GM18517 (cell line): ENCODE measurements at regions not wholly inside any gene's neighbourhood (a gene's known extent, or its start where the extent isn't known, plus 50 kb on each side); places are given as distances from the start of the nearest gene placed in this dataset.

Experiments used
- ATAC-seq: cut with Tn5 transposase; IDR thresholded peaks from one replicate; pipeline ENCODE4 v1.9.1; 2021; ENCODE audit warnings: mild to moderate bottlenecking, moderate library complexity; ENCODE audit not compliant: unreplicated experiment

DNA sequence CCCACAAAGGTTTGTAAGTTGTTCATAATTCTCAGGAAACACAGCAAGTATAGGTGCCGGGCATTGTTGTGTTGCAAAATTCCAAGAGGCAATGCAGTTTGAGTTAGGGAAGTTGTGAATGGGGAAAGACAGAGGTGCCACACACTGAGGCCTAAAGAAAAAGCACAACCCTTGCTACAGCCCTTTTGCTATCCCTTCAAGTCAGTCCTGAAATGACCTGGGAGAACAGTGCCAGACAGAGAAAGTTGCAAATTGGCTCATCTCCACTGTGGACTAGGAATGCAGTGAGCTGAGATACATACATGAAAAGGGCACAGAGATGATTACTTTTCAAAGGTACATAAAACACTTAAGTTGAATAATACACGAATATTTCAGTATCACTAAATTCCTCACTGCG lies 213.3 kb upstream of the TMTC1 start:
- ATAC-seq: no peak

DNA sequence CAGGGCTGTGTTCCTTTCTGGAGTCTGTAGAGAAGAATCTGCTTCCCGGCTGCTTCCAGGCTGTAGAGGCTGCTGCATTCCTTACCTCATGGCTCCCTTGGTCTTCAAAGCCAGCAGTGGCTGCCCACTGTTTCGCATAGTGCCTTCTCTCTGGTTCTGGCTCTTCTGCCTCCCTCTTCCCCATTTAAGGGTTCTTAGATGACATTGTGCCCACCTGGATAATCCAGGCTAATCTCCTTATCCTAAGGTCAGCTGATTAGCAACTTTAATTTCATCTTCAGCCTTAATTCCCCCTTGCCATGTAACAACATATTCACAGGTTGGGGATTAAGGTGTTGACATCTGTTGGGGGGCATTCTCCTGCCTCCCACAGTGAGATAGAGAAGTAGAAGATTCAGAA lies 208.6 kb upstream of the TMTC1 start:
- no peak for ATAC-seq

DNA sequence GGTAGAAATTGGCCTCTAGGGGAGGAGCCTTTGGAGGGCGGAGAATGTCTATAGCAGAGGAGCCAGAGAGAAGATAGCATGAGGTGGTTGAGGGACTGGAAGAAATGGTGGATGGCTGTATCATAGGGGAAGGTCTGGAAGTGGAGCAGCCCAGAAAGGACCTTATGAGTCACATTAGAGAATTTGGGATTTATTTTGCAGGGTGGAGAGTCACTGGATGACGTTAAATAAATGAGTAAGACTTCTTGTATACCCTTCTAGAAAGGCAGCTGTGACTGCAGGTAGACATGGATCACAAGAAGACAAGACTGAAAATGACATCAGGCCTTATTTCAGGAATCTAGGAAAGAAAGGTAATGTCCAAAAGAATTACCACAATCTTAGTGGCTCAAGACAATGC lies 208.2 kb upstream of the TMTC1 start:
- ATAC-seq: no peak

DNA sequence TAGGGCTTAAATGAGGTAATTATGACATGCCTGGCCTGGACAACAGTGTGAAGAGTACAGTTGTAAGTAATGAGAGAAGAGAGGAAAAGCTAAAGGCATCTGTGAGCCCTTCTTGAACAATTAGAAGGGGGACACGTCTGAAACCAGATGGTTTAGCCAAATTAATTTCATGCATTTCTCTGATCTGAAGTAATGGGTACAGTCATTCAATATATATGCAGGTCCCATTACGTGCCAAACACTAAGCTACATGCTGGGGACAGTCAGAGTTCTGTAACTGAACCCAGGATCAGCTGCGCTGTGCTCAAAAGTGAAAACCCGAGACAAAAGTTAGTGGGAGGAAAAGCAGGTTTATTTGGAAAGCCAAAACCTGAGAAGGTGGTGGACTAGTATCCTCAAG lies 207.2 kb upstream of the TMTC1 start:
- ATAC-seq: no peak

DNA sequence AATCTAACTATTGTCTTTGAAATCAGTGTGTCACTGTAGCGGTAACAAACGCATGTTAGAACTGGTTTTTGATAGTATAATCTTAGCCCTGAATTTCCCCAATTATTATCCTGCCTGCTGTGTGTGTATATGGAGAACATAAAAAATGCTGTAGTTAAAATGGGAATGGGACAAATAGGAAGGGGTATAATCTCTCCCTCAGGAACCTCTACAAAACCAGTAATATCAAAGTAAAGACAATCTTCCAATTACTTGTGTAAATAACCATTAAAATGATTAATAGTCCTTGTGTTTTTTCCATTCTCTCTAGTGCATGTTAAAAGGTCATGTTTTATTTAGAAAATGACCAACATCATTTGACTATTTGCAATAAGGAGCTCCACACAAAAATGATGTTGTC lies 200.1 kb upstream of the TMTC1 start:
- ATAC-seq: no peak

DNA sequence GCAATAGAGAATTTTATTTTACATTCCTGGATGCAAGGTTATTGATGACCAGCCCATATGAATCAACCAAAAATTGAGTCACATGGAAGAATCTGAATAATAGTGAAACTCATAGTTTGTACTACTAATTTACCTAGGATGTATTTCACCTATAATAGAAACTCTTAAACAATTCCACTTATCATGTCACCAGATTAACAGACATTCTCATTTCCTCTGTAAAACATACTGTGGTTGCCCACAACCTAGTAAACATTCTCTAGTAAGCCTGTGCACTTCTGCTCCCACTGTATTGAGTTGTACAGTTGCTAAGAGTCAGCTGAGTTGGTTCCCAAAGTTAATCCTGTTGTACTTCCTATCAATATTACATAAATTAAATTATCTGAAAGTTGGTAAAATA lies 196.6 kb upstream of the TMTC1 start:
- ATAC-seq: no peak

DNA sequence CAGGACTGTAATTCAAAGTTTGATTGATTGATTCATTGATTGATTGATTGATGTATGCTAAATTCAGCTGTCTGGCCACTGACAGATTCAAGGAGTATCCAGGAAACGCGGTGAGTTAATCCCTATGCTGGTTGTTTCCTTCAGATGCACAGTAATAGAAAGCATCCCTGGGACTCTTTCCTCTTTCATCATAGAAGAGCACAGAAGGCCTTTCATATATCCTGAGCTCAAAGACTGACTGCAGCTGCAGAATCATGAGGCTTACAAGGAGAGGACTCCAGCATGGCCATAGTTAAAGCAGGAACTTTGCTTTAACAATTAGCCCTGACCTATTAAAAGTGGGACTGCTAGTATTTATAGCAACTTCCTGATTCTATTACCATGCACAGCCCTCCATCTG lies 187.7 kb upstream of the TMTC1 start:
- ATAC-seq: no peak

DNA sequence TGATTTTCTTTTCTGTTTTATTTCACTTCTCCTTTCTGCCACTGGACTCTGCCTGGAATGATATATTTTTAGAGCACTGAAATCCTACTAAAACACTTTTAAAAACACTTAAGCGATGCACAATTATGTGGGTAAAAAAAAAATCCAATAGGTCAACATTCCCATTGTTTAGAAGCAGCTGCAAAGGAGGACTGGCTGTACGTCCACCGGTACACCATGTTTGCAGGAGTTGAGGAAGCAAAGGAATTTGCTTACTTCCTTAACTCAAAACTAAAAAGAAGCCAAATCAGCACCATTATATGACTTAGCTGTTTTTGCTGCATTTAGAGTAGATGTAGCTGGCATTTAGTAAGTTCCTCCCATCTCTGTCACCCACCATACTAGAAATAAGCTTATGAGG lies 186.8 kb upstream of the TMTC1 start:
- no peak for ATAC-seq

DNA sequence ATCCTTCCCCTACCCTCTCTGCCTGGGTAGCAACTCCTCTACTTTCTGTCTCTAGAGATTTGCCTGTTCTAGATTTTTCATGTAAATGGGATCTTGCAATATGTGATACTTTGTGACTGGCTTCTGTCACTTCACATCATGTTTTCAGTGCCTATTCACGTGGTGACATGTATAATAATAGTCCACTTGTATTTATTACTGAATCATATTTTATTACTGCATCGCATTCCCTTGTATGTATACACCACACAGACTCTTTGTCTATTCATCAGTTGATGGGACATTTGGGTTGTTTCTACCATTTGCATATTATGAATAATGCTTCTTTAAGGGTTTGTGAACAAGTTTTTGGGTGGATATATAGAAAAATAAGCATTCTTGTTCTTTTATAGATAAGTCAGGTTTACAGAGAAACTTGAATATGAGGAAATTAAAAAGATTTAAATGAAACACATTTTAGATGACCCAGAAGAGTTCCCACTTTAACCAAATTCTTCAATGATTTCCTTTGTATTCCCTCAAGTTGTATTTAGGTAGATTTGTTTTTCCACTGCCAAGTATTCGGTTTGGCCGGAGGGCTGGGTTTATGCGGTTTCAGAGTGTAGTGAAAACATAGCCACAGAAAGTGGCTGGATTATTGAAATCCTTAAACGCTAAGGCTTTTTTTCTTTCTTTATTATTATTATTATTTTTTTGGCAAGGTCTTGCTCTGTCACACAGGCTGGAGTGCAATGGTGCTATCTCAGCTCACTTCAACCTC lies 178.7 kb upstream of the TMTC1 start:
- ATAC-seq: no peak

DNA sequence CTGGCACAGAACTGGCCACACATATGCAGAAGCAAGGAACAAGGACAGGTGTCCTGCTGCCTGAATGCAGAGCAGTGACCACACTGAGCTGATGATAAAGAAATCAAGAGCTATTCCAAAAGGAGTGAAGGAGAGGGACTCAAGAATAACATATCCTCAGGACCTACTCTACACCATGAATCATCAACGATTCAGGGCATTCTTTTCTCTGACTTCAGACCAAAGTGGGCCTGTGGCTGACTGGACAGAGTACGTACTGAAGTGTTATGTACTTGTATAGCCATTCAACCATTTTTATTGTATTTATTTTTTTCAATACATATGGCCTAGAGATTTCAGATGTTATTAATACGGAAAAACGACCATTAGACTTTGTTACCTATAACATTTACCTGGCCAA lies 177.5 kb upstream of the TMTC1 start:
- ATAC-seq: no peak

DNA sequence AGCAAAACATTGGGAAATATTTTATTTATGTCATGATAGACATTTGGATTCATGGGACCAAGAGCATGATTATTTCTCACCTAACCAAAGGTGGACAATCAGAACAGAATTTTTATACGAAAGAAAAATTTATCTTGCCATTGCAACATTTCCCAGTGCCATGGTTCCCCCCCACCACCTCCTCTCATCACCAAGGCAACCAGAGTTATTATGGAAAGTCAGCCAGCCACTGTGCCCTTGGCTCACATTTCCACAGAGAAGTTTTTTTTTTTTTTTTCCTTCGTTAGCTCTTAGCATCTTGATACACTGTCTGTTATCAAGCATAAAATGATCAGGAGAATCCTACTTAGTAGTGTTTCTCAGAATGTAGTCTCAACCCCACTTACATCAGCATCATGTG lies 176.4 kb upstream of the TMTC1 start:
- no peak for ATAC-seq

DNA sequence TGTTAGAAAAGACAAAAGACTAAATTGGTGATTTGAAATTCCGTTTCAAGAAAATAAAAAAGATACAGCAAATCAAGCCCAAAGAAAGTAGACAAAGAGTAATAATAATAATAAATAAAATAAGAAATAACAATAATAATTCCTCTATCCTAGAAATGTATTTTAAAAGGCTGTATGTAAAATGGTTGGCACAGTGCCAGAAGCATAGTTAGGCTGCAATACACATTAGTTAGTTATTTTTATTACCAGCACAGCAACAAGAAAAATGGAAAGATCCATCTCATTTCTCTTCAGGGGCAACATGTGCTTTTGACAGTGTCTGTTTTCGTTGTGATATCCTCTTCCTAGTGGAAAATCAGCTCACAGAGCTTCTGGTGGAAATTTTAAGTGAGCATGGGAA lies 174.1 kb upstream of the TMTC1 start:
- ATAC-seq: no peak

DNA sequence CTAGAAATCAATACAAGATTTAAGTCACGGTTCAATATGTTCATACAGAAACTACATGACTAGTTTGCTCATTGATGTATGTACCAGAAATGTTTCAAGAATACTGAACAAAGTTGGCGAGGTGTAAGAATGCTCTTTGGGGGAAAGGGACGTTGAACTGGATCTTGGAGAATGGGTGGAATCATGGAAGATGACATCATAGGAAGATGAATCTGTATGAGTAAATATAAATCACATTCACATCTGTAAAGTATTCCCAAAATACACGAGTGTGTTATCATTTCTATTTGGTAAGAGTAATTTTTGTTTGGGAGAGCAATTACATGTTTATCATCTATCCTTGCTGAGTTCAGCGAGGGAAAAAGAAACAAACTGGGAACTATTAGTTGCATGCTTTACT lies 162.2 kb upstream of the TMTC1 start:
- ATAC-seq: no peak

DNA sequence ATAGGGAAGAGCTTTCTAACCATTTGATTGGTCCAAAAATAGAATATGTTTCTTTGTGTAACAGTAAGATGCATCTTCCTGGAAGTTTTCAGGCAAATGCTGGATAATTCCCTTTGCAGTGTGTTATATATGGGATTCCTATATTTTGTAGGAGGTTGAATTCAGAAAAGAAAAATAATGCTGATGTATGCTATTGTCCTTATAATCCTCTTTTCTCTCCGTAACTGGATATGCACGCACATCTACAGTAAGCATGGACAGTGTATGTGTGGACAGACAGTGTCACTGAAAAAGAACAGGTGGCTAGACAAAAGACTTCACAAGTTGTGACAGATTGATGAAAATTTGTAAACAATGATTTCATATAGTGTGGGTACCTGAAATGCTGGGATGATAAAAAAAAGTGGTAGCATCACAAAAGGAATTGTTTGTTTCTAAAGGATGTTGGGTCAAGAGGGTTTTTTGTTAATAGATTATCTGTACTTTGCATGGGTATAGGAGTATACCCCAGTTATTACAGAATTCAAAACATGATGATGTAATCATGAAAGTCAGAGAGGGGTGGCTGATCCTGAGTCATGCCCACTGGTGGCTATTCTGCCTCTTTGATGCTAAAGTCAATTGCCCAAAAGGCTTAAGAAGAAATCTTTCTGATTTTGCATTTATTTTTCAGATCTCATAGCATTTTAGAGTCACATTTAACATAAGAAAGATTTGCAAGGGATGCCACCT lies 160.7 kb upstream of the TMTC1 start:
- ATAC-seq: no peak

DNA sequence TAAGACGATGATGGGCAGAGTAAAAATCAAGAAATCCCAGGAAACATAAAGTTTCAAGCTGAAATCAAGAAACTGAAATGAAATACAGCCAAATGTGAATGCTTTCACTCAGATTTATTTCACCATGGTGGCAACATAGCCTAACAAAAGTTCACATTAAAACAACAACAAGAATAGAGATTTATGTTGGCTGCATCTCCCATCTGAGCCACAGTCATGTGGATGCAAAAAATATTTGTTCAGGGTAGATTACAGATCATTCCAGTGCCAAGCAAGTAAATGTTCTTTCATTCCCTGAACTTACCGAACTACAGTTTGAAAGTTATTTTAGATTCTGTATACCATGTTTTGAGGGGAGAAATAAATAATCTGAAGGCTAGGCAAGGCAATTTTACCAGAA lies 159.9 kb upstream of the TMTC1 start:
- ATAC-seq: no peak

DNA sequence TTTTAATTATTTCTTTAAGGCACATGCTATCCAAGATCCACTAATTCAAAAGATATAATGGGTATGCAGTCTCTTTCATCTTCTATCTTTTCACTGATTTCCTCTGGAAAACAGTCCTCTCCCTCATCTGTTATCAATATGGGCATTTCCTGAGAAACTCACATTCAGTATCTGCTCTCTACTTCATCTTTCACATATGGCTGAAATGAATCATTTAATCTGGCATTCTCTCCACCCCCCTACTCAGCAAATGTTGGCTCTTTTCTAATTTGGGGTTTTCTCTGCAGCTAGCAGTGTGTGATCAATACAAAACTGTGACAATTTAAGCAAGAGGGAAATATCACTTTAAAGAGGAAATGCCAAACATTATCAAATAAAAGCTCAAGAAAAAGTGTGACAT lies 157.1 kb upstream of the TMTC1 start:
- no peak for ATAC-seq

DNA sequence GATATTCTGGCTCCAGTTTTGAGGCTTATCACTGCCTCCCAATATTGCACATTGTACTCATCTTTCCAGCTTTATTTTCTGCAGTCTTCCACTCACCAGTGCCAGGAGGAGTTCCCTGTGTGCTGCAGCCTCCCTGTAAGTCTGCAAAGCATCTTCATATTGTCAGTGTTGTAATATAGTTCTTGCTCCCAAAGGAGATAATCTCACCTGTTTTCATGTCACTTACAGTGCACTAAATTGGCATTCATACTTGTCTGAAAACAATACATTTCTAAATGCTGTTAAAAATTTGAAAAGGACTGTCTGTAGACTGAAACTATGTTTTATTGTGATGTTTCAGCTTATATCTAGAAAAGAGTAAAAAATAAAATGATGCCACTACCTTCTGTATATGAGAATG lies 146.8 kb upstream of the TMTC1 start:
- ATAC-seq: no peak

DNA sequence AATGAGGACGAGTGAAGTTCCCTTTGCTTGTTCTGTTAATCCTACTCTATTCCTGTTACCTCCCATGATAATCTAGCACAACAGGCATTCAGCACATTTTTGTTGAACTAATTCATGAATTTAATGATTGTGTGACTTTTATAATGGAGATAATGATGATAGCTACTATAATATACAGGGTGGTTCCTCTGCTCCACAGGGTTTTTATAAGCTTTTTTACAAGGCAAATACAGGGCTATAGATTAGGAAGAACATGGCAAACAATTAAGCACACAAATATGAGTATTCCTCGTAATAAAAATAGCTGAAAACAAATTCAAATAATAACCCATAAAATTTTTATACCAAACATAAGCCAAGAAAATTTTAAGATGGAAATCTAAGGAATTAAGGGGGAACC lies 145.6 kb upstream of the TMTC1 start:
- no peak for ATAC-seq

DNA sequence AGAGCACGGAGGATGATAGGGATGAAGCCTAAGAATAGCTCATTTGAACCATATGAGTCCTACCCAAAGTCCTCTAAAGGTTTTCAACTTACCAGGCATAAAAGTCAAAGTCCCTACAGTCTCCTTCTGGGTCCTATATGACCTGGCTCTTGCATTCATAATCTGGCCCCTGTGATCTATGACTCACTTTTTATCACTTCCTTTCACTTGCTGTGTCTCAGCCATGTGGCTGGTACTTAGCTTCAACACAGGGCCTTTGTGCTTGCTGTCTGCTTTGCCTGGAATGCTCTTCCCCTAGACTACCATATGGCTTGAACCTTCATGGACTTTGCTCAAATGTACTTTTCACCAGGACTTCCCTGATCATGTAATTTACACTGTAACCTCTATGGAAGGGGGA lies 137.6 kb upstream of the TMTC1 start:
- ATAC-seq: no peak

DNA sequence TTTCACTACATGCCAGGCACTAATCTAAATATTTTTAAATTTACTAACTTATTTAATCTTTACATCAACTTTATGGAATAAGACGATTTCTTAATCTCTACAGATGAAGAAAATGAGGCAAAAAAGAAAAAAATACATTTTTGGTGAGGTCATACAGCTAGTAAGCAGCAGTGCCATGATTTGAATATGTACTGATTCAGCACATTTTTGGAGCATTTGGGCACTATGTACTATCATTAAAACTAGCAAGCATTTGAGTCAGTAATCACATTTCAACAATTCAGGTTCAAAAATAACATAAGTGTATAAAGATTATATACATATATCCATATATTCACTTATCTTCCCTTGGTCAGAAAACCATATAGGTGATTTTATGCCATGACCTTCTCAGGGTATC lies 124.4 kb upstream of the TMTC1 start:
- no peak for ATAC-seq

DNA sequence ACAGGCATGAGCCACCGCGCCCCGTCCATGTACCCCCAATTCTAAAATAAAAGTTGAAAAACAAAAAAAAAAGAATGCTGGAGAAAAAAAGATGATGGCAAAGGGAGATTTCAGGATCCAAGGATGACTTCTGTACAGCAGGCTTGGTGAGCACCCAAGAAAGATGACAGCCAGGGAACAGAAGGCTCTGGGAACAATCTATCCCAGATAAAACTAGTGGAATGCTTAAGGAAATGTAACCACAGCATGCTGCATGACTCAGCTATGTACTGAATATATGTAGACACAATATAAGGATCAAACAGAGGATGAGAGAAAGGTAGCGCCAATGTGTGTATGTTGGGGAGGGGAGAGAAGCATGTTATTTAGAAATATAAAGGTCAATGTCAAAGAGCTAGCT lies 123.7 kb upstream of the TMTC1 start:
- no peak for ATAC-seq

DNA sequence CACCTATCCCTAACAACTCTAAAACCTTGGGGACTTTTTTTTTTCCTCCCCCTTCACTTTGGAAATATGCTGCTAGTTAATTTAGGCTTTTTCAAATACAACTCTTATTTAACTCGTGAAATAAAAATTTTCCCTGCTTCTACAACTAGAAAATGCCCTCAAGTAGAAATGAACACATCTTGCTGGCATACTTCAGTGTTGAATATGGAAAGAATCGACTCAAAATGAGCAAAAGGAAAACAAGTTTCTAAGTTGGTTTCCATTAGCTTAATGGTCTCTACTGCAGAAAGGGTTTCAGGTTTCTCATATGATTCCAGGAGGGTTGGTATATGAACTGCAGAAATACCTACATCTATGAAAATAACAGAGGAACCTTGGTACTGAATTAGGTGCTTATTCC lies 118.3 kb upstream of the TMTC1 start:
- no peak for ATAC-seq

DNA sequence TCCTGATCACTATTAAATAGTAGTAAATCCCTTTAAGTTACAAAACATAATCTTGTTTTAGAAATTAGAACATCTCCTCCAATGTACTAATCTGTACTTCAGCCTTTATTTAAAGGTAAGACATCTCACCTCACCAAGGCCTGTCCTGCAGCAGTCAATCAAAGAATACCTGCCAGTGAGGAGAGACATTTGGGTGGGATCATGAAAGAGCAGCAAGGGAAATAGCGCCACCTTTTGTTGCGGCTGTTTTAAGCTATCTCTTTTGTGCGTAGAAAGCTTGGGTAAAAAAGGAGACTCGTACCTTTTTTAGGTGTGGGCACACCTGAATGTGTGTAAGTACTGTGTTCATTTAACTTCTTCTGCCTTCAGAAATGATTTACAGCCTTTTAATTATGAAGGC lies 117.8 kb upstream of the TMTC1 start:
- ATAC-seq: no peak
